ENCODE measurements at regions not wholly inside any gene's neighbourhood (a gene's known extent, or its start where the extent isn't known, plus 50 kb on each side); places are given as distances from the start of the nearest gene placed in this dataset.

DNA sequence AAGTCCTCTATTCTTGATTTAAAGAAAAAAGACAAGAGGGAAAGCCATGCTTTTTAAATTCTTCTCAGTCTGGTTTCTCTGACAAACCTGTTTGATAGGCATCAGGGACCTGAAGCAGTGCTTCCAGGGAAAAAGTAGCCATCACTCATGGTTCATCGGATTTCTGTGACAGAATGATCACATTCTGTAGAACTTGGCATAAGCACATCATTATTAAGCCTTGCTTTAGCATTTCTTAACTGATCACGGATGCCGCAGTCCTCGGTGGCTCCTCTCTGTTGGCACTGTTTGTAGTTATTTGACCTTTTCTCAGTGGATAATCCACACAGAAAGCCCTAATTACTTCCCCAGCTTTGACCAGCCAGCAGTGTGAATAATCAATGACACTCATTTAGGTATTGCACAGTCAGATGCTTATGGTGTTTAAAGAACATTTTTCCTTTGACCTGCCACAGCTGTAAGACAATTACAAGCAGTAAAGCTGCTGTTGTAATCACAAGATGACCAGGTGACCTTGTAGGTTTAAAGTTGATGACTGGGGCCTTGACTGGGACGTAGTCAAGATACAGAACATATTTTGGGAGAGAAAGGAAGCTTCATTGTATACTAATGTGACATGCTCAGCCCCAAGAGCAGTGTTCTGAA lies 64.4 kb upstream of the SKAP2 start:
- TF ChIP-seq POLR2A (IDR thresholded peaks at IDR 0.05; ENCODE audit: low read length): no peak
- TF ChIP-seq GATA1 (IDR thresholded peaks at IDR 0.05; ENCODE audit: low read depth, low read length): no peak

All from erythroblast (primary cell).